Suprapubic skin (tissue), 4 donors: ENCODE measurements at regions not wholly inside any gene's neighbourhood (a gene's known extent, or its start where the extent isn't known, plus 50 kb on each side); places are given as distances from the start of the nearest gene placed in this dataset.

Experiments used
- DNase-seq, 2 donors: peaks; one replicate each; pipeline ENCODE4 v3.0.0-alpha.2; 2019; ENCODE audit warnings: low spot score in 2 of 2
- H3K27ac ChIP-seq: fragments of 200-600 bp; sonication (generic); one replicate; pipeline ENCODE4 v1.5.1; 2019
- H3K27me3 ChIP-seq: fragments of 200-600 bp; sonication (generic); one replicate; pipeline ENCODE4 v1.5.1; 2019
- H3K36me3 ChIP-seq: fragments of 200-600 bp; sonication (generic); one replicate; pipeline ENCODE4 v1.5.1; 2019
- H3K4me1 ChIP-seq: fragments of 200-600 bp; sonication (generic); one replicate; pipeline ENCODE4 v1.5.1; 2019
- H3K4me3 ChIP-seq: fragments of 200-600 bp; sonication (generic); one replicate; pipeline ENCODE4 v1.5.1; 2019; ENCODE audit warnings: mild to moderate bottlenecking
- H3K9me3 ChIP-seq: fragments of 200-600 bp; sonication (generic); one replicate; pipeline ENCODE4 v1.5.1; 2019
- CTCF ChIP-seq, 2 donors: fragments of 200-600 bp in 1 of 2; fragments of 450-650 bp in 1 of 2; sonication (generic) in 1 of 2; IDR thresholded peaks; one replicate each; pipeline ENCODE4 v1.5.1; 2016 to 2019; ENCODE audit warnings: antibody characterized with exemption in 2 of 2, mild to moderate bottlenecking in 1 of 2, moderate library complexity in 1 of 2
- EP300 ChIP-seq: sonication (generic); formaldehyde crosslinking; IDR thresholded peaks from one replicate; pipeline ENCODE4 v1.6.1; 2017; ENCODE audit warnings: antibody characterized with exemption
- POLR2A ChIP-seq, 2 donors: fragments of 450-650 bp; IDR thresholded peaks; one replicate each; pipeline ENCODE4 v1.6.1; 2017; ENCODE audit warnings: antibody characterized with exemption in 2 of 2, mild to moderate bottlenecking in 2 of 2, moderate library complexity in 2 of 2
- POLR2AphosphoS5 ChIP-seq, 3 donors: sonication (generic); formaldehyde crosslinking; IDR thresholded peaks; one replicate each; pipeline ENCODE4 v1.6.1; 2017; ENCODE audit warnings: antibody characterized with exemption in 3 of 3
- WGBS: methylation state at CpG from one replicate; pipeline ENCODE4 v1.1.5; 2018; 5-methylcytosine and 5-hydroxymethylcytosine counted together

- Histone ChIP-seq H3K27ac (no peak overlapping the region), H3K27me3 (no peaks in the 10 kb centered on the region), H3K36me3 (no peaks in the 10 kb centered on the region), H3K9me3 (no peaks in the 10 kb centered on the region), H3K4me3 (no peak overlapping the region), H3K4me1 (peaks cover 13% of the 10 kb centered on the region)
- DNase-seq: no peak
- 95% methylated on average over 5 of the region's 8 CpGs for WGBS
- no peak for TF ChIP-seq EP300
Measured at GRCh38 chr2:47266939-47267710, 90.8 kb upstream of the CALM2 start.

- peaks cover 9% of the 10 kb centered on the region for H3K4me1 ChIP-seq
- no peak overlapping the region for H3K27ac ChIP-seq
- no peak overlapping the region for H3K4me3 ChIP-seq
- WGBS: 59% methylated on average over 5 of the region's 5 CpGs
- no peaks in the 10 kb centered on the region for H3K27me3 ChIP-seq
- no peaks in the 10 kb centered on the region for H3K9me3 ChIP-seq
- no peak for DNase-seq
- no peaks in the 10 kb centered on the region for H3K36me3 ChIP-seq
- TF ChIP-seq POLR2AphosphoS5 (IDR thresholded peaks at IDR 0.05): no peak
- no peak for TF ChIP-seq EP300
- TF ChIP-seq CTCF (IDR thresholded peaks at IDR 0.05): no peak
- TF ChIP-seq POLR2A (IDR thresholded peaks at IDR 0.05): no peak
Measured at GRCh38 chr2:47265751-47266231, 89.5 kb upstream of the CALM2 start.

GRCh38 chr2:47265158-47265557, 88.8 kb upstream of the CALM2 start:
- no peaks in the 10 kb centered on the region for H3K36me3 ChIP-seq
- no peak for TF ChIP-seq POLR2A (IDR thresholded peaks at IDR 0.05)
- no peak for TF ChIP-seq POLR2AphosphoS5 (IDR thresholded peaks at IDR 0.05)
- TF ChIP-seq EP300: no peak
- no peak for TF ChIP-seq CTCF (IDR thresholded peaks at IDR 0.05)
- H3K27ac ChIP-seq: no peak overlapping the region
- DNase-seq: no peak
- no peak overlapping the region for H3K4me3 ChIP-seq
- H3K4me1 ChIP-seq: peaks cover 9% of the 10 kb centered on the region
- no peaks in the 10 kb centered on the region for H3K9me3 ChIP-seq
- WGBS: 75% methylated on average over 8 of the region's 8 CpGs
- no peaks in the 10 kb centered on the region for H3K27me3 ChIP-seq

- Histone ChIP-seq H3K4me3 (no peak overlapping the region), H3K9me3 (no peaks in the 10 kb centered on the region), H3K36me3 (no peaks in the 10 kb centered on the region), H3K4me1 (peaks cover 6% of the 10 kb centered on the region), H3K27ac (no peak overlapping the region), H3K27me3 (no peaks in the 10 kb centered on the region)
- no peak for TF ChIP-seq POLR2A (IDR thresholded peaks at IDR 0.05)
- TF ChIP-seq EP300: no peak
- no peak for TF ChIP-seq CTCF (IDR thresholded peaks at IDR 0.05)
- TF ChIP-seq POLR2AphosphoS5 (IDR thresholded peaks at IDR 0.05): no peak
- no peak for DNase-seq
- WGBS: 91% methylated on average over 8 of the region's 8 CpGs
Measured at GRCh38 chr2:47264686-47265085, 88.4 kb upstream of the CALM2 start.

GRCh38 chr2:47264143-47264542, 87.8 kb upstream of the CALM2 start:
- no peak overlapping the region for H3K4me3 ChIP-seq
- WGBS: 85% methylated on average over 8 of the region's 8 CpGs
- H3K27ac ChIP-seq: no peak overlapping the region
- H3K27me3 ChIP-seq: no peaks in the 10 kb centered on the region
- no peaks in the 10 kb centered on the region for H3K9me3 ChIP-seq
- no peaks in the 10 kb centered on the region for H3K36me3 ChIP-seq
- no peak for DNase-seq
- H3K4me1 ChIP-seq: peaks cover 2% of the 10 kb centered on the region
- TF ChIP-seq CTCF (IDR thresholded peaks at IDR 0.05) (no peak), EP300 (no peak), POLR2AphosphoS5 (IDR thresholded peaks at IDR 0.05) (no peak), POLR2A (IDR thresholded peaks at IDR 0.05) (no peak)
